Effector memory CD8-positive, alpha-beta T cell (primary cell): ENCODE measurements at regions not wholly inside any gene's neighbourhood (a gene's known extent, or its start where the extent isn't known, plus 50 kb on each side); places are given as distances from the start of the nearest gene placed in this dataset.
"Not testable (repeated sequence)": the region's sequence is repeated elsewhere in the genome, so short reads cannot be mapped to it uniquely, and the experiment has no call there.

ENCODE experiments used
- ATAC-seq: fragments of 150-1000 bp; cut with Tn5 transposase; replicated peaks from 2 replicates; pipeline ENCODE4 v1.10.0; 2021; ENCODE audit warnings: mild to moderate bottlenecking, moderate library complexity
- DNase-seq, 3 experiments: peaks; one replicate each; pipeline ENCODE4 v3.0.0; 2021
- H3K27ac Mint-ChIP-seq, 2 donors: one replicate each; pipeline ENCODE4 v1.8.0; 2022; ENCODE audit warnings: mild to moderate bottlenecking in 2 of 2, mixed read lengths in 2 of 2, moderate library complexity in 2 of 2
- H3K27me3 Mint-ChIP-seq, 2 donors: one replicate each; pipeline ENCODE4 v1.8.0; 2022; ENCODE audit warnings: mixed read lengths in 2 of 2
- H3K36me3 Mint-ChIP-seq: one replicate; pipeline ENCODE4 v1.8.0; 2022; ENCODE audit warnings: mild to moderate bottlenecking, moderate library complexity, mixed read lengths; ENCODE audit not compliant: insufficient read depth
- H3K4me1 Mint-ChIP-seq, 2 donors: one replicate each; pipeline ENCODE4 v1.8.0; 2022; ENCODE audit warnings: low read depth in 2 of 2, mixed read lengths in 2 of 2
- H3K4me3 Mint-ChIP-seq, 2 donors: one replicate each; pipeline ENCODE4 v1.8.0; 2022; ENCODE audit warnings: mild to moderate bottlenecking in 2 of 2, mixed read lengths in 2 of 2, moderate library complexity in 2 of 2
- H3K9me3 Mint-ChIP-seq, 2 donors: one replicate each; pipeline ENCODE4 v1.8.0; 2022; ENCODE audit warnings: mixed read lengths in 2 of 2

GRCh38 chr5:42230839-42231238 is 192.4 kb upstream of the GHR start:
- Mint-ChIP-seq H3K4me3 (no peak overlapping the region), H3K27me3 (no peaks in the 10 kb centered on the region), H3K27ac (no peak overlapping the region), H3K9me3 (no peaks in the 10 kb centered on the region), H3K4me1 (no peaks in the 10 kb centered on the region), H3K36me3 (peaks cover 2% of the 10 kb centered on the region)
- no peak for ATAC-seq
- no peak for DNase-seq

GRCh38 chr5:42235241-42235640 is 188.0 kb upstream of the GHR start:
- Mint-ChIP-seq H3K4me1 (no peaks in the 10 kb centered on the region), H3K27me3 (peaks cover 0 to 9% of the 10 kb centered on the region in 2 donors), H3K9me3 (no peaks in the 10 kb centered on the region), H3K4me3 (no peak overlapping the region), H3K27ac (no peak overlapping the region), H3K36me3 (no peaks in the 10 kb centered on the region)
- ATAC-seq = no peak
- no peak for DNase-seq

- Mint-ChIP-seq H3K27ac (no peak overlapping the region), H3K4me1 (no peaks in the 10 kb centered on the region), H3K27me3 (peaks cover 1 to 9% of the 10 kb centered on the region in 2 donors), H3K36me3 (no peaks in the 10 kb centered on the region), H3K9me3 (no peaks in the 10 kb centered on the region), H3K4me3 (no peak overlapping the region)
- DNase-seq (no peak), ATAC-seq (no peak)
Measured at GRCh38 chr5:42235837-42236236, 187.4 kb upstream of the GHR start.

GRCh38 chr5:42241636-42242035 is 181.6 kb upstream of the GHR start:
- Mint-ChIP-seq H3K27me3 (peaks cover 5 to 7% of the 10 kb centered on the region in 2 donors), H3K4me1 (no peaks in the 10 kb centered on the region), H3K4me3 (no peak overlapping the region), H3K36me3 (no peaks in the 10 kb centered on the region), H3K27ac (no peak overlapping the region), H3K9me3 (peaks cover 0 to 2% of the 10 kb centered on the region in 2 donors)
- ATAC-seq = no peak
- no peak for DNase-seq

GRCh38 chr5:42242210-42242609 is 181.0 kb upstream of the GHR start:
- no peaks in the 10 kb centered on the region for H3K36me3 Mint-ChIP-seq
- H3K27ac Mint-ChIP-seq = no peak overlapping the region
- H3K4me3 Mint-ChIP-seq = no peak overlapping the region
- H3K27me3 Mint-ChIP-seq = peaks cover 1 to 5% of the 10 kb centered on the region in 2 donors
- ATAC-seq = no peak
- H3K9me3 Mint-ChIP-seq = peaks cover 0 to 2% of the 10 kb centered on the region in 2 donors
- no peak for DNase-seq
- no peaks in the 10 kb centered on the region for H3K4me1 Mint-ChIP-seq

- Mint-ChIP-seq H3K9me3 (peaks cover 0 to 2% of the 10 kb centered on the region in 2 donors), H3K36me3 (no peaks in the 10 kb centered on the region), H3K4me1 (no peaks in the 10 kb centered on the region), H3K27ac (no peak overlapping the region), H3K27me3 (peaks cover 0 to 5% of the 10 kb centered on the region in 2 donors), H3K4me3 (no peak overlapping the region)
- DNase-seq (no peak), ATAC-seq (no peak)
Measured at GRCh38 chr5:42242881-42243485, 180.3 kb upstream of the GHR start.

GRCh38 chr5:42252306-42252705 is 170.9 kb upstream of the GHR start:
- peaks cover 0 to 2% of the 10 kb centered on the region in 2 donors for H3K9me3 Mint-ChIP-seq
- H3K4me1 Mint-ChIP-seq = no peaks in the 10 kb centered on the region
- no peak overlapping the region for H3K4me3 Mint-ChIP-seq
- H3K27me3 Mint-ChIP-seq = no peaks in the 10 kb centered on the region
- ATAC-seq (no peak), DNase-seq (no peak)
- no peaks in the 10 kb centered on the region for H3K36me3 Mint-ChIP-seq
- H3K27ac Mint-ChIP-seq = no peak overlapping the region

- not testable (repeated sequence) for H3K36me3 Mint-ChIP-seq, H3K4me3 Mint-ChIP-seq, H3K27me3 Mint-ChIP-seq, ATAC-seq, DNase-seq, H3K4me1 Mint-ChIP-seq, H3K27ac Mint-ChIP-seq, H3K9me3 Mint-ChIP-seq
Measured at GRCh38 chr5:42259914-42260313, 163.3 kb upstream of the GHR start.

- Mint-ChIP-seq H3K4me1 (no peaks in the 10 kb centered on the region), H3K27me3 (no peaks in the 10 kb centered on the region), H3K27ac (no peak overlapping the region), H3K4me3 (no peak overlapping the region), H3K9me3 (peaks cover 0 to 7% of the 10 kb centered on the region in 2 donors), H3K36me3 (no peaks in the 10 kb centered on the region)
- DNase-seq = no peak
- ATAC-seq = no peak
Measured at GRCh38 chr5:42267091-42267490, 156.1 kb upstream of the GHR start.

- H3K27ac Mint-ChIP-seq, H3K4me1 Mint-ChIP-seq, H3K36me3 Mint-ChIP-seq, H3K27me3 Mint-ChIP-seq, DNase-seq, ATAC-seq, H3K9me3 Mint-ChIP-seq, H3K4me3 Mint-ChIP-seq: not testable (repeated sequence)
Measured at GRCh38 chr5:42268170-42268569, 155.1 kb upstream of the GHR start.

GRCh38 chr5:42268630-42269029 is 154.6 kb upstream of the GHR start:
- no peaks in the 10 kb centered on the region for H3K27me3 Mint-ChIP-seq
- no peaks in the 10 kb centered on the region for H3K36me3 Mint-ChIP-seq
- H3K4me3 Mint-ChIP-seq = no peak overlapping the region
- no peaks in the 10 kb centered on the region for H3K4me1 Mint-ChIP-seq
- no peak overlapping the region for H3K27ac Mint-ChIP-seq
- H3K9me3 Mint-ChIP-seq = peaks cover 0 to 7% of the 10 kb centered on the region in 2 donors
- ATAC-seq (no peak), DNase-seq (no peak)

- Mint-ChIP-seq H3K9me3 (peaks cover 0 to under 1% of the 10 kb centered on the region in 2 donors), H3K36me3 (no peaks in the 10 kb centered on the region), H3K27me3 (no peaks in the 10 kb centered on the region), H3K4me1 (no peaks in the 10 kb centered on the region), H3K4me3 (no peak overlapping the region), H3K27ac (no peak overlapping the region)
- ATAC-seq (no peak), DNase-seq (no peak)
Measured at GRCh38 chr5:42270771-42271170, 152.5 kb upstream of the GHR start.

GRCh38 chr5:42274913-42275312 is 148.3 kb upstream of the GHR start:
- Mint-ChIP-seq H3K9me3 (no peaks in the 10 kb centered on the region), H3K36me3 (no peaks in the 10 kb centered on the region), H3K4me3 (no peak overlapping the region), H3K27me3 (no peaks in the 10 kb centered on the region), H3K4me1 (no peaks in the 10 kb centered on the region), H3K27ac (no peak overlapping the region)
- DNase-seq = no peak
- no peak for ATAC-seq

GRCh38 chr5:42277293-42277692 is 145.9 kb upstream of the GHR start:
- no peak overlapping the region for H3K4me3 Mint-ChIP-seq
- no peaks in the 10 kb centered on the region for H3K4me1 Mint-ChIP-seq
- ATAC-seq (no peak), DNase-seq (no peak)
- no peaks in the 10 kb centered on the region for H3K27me3 Mint-ChIP-seq
- no peaks in the 10 kb centered on the region for H3K36me3 Mint-ChIP-seq
- no peak overlapping the region for H3K27ac Mint-ChIP-seq
- H3K9me3 Mint-ChIP-seq = no peaks in the 10 kb centered on the region

GRCh38 chr5:42284584-42284983 is 138.7 kb upstream of the GHR start:
- Mint-ChIP-seq H3K27ac (no peak overlapping the region), H3K27me3 (no peaks in the 10 kb centered on the region), H3K4me1 (no peaks in the 10 kb centered on the region), H3K36me3 (no peaks in the 10 kb centered on the region), H3K9me3 (peaks cover 0 to 2% of the 10 kb centered on the region in 2 donors), H3K4me3 (no peak overlapping the region)
- DNase-seq = no peak
- no peak for ATAC-seq
